K562 (cell line): ENCODE measurements at regions not wholly inside any gene's neighbourhood (a gene's known extent, or its start where the extent isn't known, plus 50 kb on each side); places are given as distances from the start of the nearest gene placed in this dataset.

Experiments
- BRD4 ChIP-seq: fragments of 200-600 bp; sonication (generic); IDR thresholded peaks from 2 replicates; pipeline ENCODE4 v1.6.1; 2017; ENCODE audit warnings: inconsistent platforms
- CBX1 ChIP-seq: sonication (generic); IDR thresholded peaks from 2 replicates; pipeline ENCODE4 v1.6.1; 2016; ENCODE audit warnings: antibody characterized with exemption, low read depth, mild to moderate bottlenecking
- DACH1 ChIP-seq: fragments of 450-650 bp; IDR thresholded peaks from 2 replicates; pipeline ENCODE4 v1.6.1; 2018; ENCODE audit not compliant: partially characterized antibody
- E2F3 ChIP-seq: fragments of 250-450 bp; sonication (Bioruptor Pico); IDR thresholded peaks from 2 replicates; pipeline ENCODE4 v1.4.0; 2020; ENCODE audit warnings: mild to moderate bottlenecking
- EP400 ChIP-seq: fragments of 450-650 bp; IDR thresholded peaks from 2 replicates; pipeline ENCODE4 v1.6.1; 2017; ENCODE audit warnings: antibody characterized with exemption, mild to moderate bottlenecking, moderate library complexity
- HBP1 ChIP-seq: fragments of 450-650 bp; formaldehyde crosslinking; IDR thresholded peaks from 2 replicates; pipeline ENCODE4 v1.4.0; 2022; ENCODE audit warnings: missing genetic modification characterization
- LARP7 ChIP-seq: fragments of 450-650 bp; IDR thresholded peaks from 2 replicates; pipeline ENCODE4 v1.6.1; 2016
- MCM3 ChIP-seq: fragments of 450-650 bp; IDR thresholded peaks from 2 replicates; pipeline ENCODE4 v1.6.1; 2016
- NEUROD1 ChIP-seq: fragments of 150-350 bp; IDR thresholded peaks from 2 replicates; pipeline ENCODE4 v1.6.1; 2014; ENCODE audit warnings: borderline replicate concordance, low read length, low read depth; ENCODE audit not compliant: partially characterized antibody
- NFE2 ChIP-seq: IDR thresholded peaks from 2 replicates; pipeline ENCODE4 v1.6.1; 2014; ENCODE audit warnings: antibody characterized with exemption, low read depth
- PYGO2 ChIP-seq: fragments of 450-650 bp; IDR thresholded peaks from 2 replicates; pipeline ENCODE4 v1.6.1; 2016; ENCODE audit warnings: mild to moderate bottlenecking, missing genetic modification characterization, moderate library complexity, missing compliant biosample characterization
- SIX5 ChIP-seq, 2 experiments: IDR thresholded peaks; 2 replicates each; pipeline ENCODE4 v1.6.1; 2011; ENCODE audit warnings: low read length in 2 of 2, borderline replicate concordance in 1 of 2, low read depth in 1 of 2, mild to moderate bottlenecking in 1 of 2, moderate library complexity in 1 of 2; ENCODE audit not compliant: insufficient read depth in 1 of 2
- SMAD4 ChIP-seq: fragments of 250-450 bp; sonication (Bioruptor Pico); conservative IDR thresholded peaks from 2 replicates; pipeline ENCODE4 v1.8.0; 2021; ENCODE audit warnings: inconsistent platforms, mild to moderate bottlenecking, moderate library complexity
- SP2 ChIP-seq: IDR thresholded peaks from 2 replicates; pipeline ENCODE4 v1.6.1; 2011; ENCODE audit warnings: mild to moderate bottlenecking, low read depth, low read length, moderate library complexity; ENCODE audit not compliant: poor library complexity, severe bottlenecking; ENCODE audit errors: extremely low read depth
- SRSF7 ChIP-seq: fragments of 200-400 bp; formaldehyde crosslinking; optimal IDR thresholded peaks from 2 replicates; pipeline ENCODE3; 2017; ENCODE audit warnings: mild to moderate bottlenecking, low read depth, low read length
- STAG1 ChIP-seq: sonication (generic); formaldehyde crosslinking; IDR thresholded peaks from 2 replicates; pipeline ENCODE4 v1.5.0; 2020; ENCODE audit warnings: missing genetic modification reagents, borderline replicate concordance
- ZFP36 ChIP-seq: fragments of 150-350 bp; IDR thresholded peaks from 2 replicates; pipeline ENCODE4 v1.6.1; 2018; ENCODE audit warnings: low read length, low read depth; ENCODE audit not compliant: partially characterized antibody
- ZNF121 ChIP-seq: sonication (generic); formaldehyde crosslinking; conservative IDR thresholded peaks from 2 replicates; pipeline ENCODE4 v1.8.0; 2022; ENCODE audit warnings: missing genetic modification reagents
- ZNF263 ChIP-seq: sonication (generic); formaldehyde crosslinking; IDR thresholded peaks from 2 replicates; pipeline ENCODE4 v1.8.0; 2022; ENCODE audit warnings: mild to moderate bottlenecking, missing genetic modification reagents, borderline replicate concordance
- TF ChIP-seq, protein P1 (sequence below): fragments of 200-400 bp; formaldehyde crosslinking; IDR thresholded peaks from 2 replicates; pipeline ENCODE4 v1.6.1; 2017; ENCODE audit warnings: mild to moderate bottlenecking, low read depth, low read length, moderate library complexity
- TF ChIP-seq, protein P2 (sequence below), 2 experiments: fragments of 450-650 bp; IDR thresholded peaks; 2 replicates each; pipeline ENCODE4 v1.6.1; 2016
- TF ChIP-seq, protein P3 (sequence below): IDR thresholded peaks from 2 replicates; pipeline ENCODE4 v1.6.1; 2011; ENCODE audit warnings: borderline replicate concordance, low read depth, mild to moderate bottlenecking, moderate library complexity, low read length; ENCODE audit not compliant: insufficient read depth, poor library complexity, severe bottlenecking

- TF ChIP-seq ZNF263 (CRISPR knock-in tag) (peak; percentile 75), NFE2 (peak; percentile 78), MCM3 (no peak), CBX1 (peak; percentile 58; the same call in 1 of the 2 replicates), PYGO2 (tag) (no peak), HBP1 (CRISPR knock-in tag) (no peak), EP400 (no peak; the same call in 1 of the 2 replicates), LARP7 (no peak), STAG1 (CRISPR knock-in tag) (no peak), SRSF7 (no peak), SMAD4 (CRISPR knock-in tag) (peak; percentile 47), DACH1 (peak; percentile 7), BRD4 (no peak), NEUROD1 (peak; percentile 80), ZFP36 (peak; percentile 59), E2F3 (CRISPR knock-in tag) (no peak), ZNF121 (CRISPR knock-in tag) (no peak), SIX5 (IDR thresholded peaks at IDR 0.05; ENCODE audit: borderline replicate concordance in 1 of 2, insufficient read depth in 1 of 2, low read depth in 1 of 2, low read length in 2 of 2) (no peak), SP2 (no peak)
- TF ChIP-seq, protein P1, sequence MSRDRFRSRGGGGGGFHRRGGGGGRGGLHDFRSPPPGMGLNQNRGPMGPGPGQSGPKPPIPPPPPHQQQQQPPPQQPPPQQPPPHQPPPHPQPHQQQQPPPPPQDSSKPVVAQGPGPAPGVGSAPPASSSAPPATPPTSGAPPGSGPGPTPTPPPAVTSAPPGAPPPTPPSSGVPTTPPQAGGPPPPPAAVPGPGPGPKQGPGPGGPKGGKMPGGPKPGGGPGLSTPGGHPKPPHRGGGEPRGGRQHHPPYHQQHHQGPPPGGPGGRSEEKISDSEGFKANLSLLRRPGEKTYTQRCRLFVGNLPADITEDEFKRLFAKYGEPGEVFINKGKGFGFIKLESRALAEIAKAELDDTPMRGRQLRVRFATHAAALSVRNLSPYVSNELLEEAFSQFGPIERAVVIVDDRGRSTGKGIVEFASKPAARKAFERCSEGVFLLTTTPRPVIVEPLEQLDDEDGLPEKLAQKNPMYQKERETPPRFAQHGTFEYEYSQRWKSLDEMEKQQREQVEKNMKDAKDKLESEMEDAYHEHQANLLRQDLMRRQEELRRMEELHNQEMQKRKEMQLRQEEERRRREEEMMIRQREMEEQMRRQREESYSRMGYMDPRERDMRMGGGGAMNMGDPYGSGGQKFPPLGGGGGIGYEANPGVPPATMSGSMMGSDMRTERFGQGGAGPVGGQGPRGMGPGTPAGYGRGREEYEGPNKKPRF = no peak
- TF ChIP-seq, protein P2, sequence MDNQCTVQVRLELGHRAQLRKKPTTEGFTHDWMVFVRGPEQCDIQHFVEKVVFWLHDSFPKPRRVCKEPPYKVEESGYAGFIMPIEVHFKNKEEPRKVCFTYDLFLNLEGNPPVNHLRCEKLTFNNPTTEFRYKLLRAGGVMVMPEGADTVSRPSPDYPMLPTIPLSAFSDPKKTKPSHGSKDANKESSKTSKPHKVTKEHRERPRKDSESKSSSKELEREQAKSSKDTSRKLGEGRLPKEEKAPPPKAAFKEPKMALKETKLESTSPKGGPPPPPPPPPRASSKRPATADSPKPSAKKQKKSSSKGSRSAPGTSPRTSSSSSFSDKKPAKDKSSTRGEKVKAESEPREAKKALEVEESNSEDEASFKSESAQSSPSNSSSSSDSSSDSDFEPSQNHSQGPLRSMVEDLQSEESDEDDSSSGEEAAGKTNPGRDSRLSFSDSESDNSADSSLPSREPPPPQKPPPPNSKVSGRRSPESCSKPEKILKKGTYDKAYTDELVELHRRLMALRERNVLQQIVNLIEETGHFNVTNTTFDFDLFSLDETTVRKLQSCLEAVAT (IDR thresholded peaks at IDR 0.05) = peak in 1 of 2 experiments; percentile 85; a peak in 2 of 4 replicates
- TF ChIP-seq, protein P3, sequence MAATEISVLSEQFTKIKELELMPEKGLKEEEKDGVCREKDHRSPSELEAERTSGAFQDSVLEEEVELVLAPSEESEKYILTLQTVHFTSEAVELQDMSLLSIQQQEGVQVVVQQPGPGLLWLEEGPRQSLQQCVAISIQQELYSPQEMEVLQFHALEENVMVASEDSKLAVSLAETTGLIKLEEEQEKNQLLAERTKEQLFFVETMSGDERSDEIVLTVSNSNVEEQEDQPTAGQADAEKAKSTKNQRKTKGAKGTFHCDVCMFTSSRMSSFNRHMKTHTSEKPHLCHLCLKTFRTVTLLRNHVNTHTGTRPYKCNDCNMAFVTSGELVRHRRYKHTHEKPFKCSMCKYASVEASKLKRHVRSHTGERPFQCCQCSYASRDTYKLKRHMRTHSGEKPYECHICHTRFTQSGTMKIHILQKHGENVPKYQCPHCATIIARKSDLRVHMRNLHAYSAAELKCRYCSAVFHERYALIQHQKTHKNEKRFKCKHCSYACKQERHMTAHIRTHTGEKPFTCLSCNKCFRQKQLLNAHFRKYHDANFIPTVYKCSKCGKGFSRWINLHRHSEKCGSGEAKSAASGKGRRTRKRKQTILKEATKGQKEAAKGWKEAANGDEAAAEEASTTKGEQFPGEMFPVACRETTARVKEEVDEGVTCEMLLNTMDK = peak; percentile 61
Observed at GRCh38 chr16:85359147-85359822, 247.0 kb upstream of the CIBAR2 start (continued).
